ENCODE measurements at regions not wholly inside any gene's neighbourhood (a gene's known extent, or its start where the extent isn't known, plus 50 kb on each side); places are given as distances from the start of the nearest gene placed in this dataset.

DNA sequence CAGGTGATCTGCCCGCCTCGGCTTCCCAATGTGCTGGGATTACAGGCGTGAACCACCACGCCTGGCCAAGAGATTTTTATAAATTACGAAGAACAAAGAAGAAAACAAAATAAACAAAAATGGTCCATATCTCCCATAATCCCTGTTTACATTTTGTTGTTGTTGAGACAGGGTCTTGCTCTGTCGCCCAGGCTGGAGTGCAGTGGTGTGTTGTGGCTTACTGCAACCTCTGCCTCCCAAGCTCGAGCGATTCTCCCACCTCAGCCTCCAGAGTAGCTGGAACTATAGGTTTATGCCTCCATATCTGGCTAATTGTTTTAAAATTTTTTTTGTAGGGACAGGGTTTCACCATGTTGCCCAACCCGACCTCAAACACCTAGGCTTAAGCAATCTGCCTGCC, 156.1 kb downstream of the ZNF664 start:
- H3F3A ChIP-seq (ENCODE audit: low read depth) = peaks cover 15% of the 10 kb centered on the region
- H3K4me3 ChIP-seq = no peak overlapping the region
- peaks cover 14% of the 10 kb centered on the region for H3K4me1 ChIP-seq
- no peak overlapping the region for H3K27ac Mint-ChIP-seq
- TF ChIP-seq, protein P1, sequence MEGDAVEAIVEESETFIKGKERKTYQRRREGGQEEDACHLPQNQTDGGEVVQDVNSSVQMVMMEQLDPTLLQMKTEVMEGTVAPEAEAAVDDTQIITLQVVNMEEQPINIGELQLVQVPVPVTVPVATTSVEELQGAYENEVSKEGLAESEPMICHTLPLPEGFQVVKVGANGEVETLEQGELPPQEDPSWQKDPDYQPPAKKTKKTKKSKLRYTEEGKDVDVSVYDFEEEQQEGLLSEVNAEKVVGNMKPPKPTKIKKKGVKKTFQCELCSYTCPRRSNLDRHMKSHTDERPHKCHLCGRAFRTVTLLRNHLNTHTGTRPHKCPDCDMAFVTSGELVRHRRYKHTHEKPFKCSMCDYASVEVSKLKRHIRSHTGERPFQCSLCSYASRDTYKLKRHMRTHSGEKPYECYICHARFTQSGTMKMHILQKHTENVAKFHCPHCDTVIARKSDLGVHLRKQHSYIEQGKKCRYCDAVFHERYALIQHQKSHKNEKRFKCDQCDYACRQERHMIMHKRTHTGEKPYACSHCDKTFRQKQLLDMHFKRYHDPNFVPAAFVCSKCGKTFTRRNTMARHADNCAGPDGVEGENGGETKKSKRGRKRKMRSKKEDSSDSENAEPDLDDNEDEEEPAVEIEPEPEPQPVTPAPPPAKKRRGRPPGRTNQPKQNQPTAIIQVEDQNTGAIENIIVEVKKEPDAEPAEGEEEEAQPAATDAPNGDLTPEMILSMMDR (IDR thresholded peaks at IDR 0.05) = no peak
- TF ChIP-seq EZH2 (IDR thresholded peaks at IDR 0.05) (no peak), EZH2phosphoT487 (IDR thresholded peaks at IDR 0.05) (no peak)
- H3K9me3 Mint-ChIP-seq = peaks cover 2% of the 10 kb centered on the region
- no peak overlapping the region for H3K27ac ChIP-seq
- H3K27me3 Mint-ChIP-seq (ENCODE audit: insufficient read depth, low read depth) = peaks cover 2% of the 10 kb centered on the region
- DNase-seq (ENCODE audit: low spot score) = no peak
- H3K4me2 ChIP-seq = no peak overlapping the region
- no peaks in the 10 kb centered on the region for H3K27me3 ChIP-seq
- H4K20me1 ChIP-seq (ENCODE audit: low read depth) = no peaks in the 10 kb centered on the region
- no peaks in the 10 kb centered on the region for H3K36me3 ChIP-seq
- H3K9ac ChIP-seq = no peak overlapping the region
- H3K4me1 Mint-ChIP-seq = peaks cover 46% of the 10 kb centered on the region
- no peak overlapping the region for H3K4me3 Mint-ChIP-seq
- H2AFZ ChIP-seq (replicated peaks) = no peak overlapping the region
- no peaks in the 10 kb centered on the region for H3K36me3 Mint-ChIP-seq
- no peaks in the 10 kb centered on the region for H3K79me2 ChIP-seq (ENCODE audit: low read depth)
- H3K9me3 ChIP-seq (ENCODE audit: low read depth) = no peaks in the 10 kb centered on the region

DNA sequence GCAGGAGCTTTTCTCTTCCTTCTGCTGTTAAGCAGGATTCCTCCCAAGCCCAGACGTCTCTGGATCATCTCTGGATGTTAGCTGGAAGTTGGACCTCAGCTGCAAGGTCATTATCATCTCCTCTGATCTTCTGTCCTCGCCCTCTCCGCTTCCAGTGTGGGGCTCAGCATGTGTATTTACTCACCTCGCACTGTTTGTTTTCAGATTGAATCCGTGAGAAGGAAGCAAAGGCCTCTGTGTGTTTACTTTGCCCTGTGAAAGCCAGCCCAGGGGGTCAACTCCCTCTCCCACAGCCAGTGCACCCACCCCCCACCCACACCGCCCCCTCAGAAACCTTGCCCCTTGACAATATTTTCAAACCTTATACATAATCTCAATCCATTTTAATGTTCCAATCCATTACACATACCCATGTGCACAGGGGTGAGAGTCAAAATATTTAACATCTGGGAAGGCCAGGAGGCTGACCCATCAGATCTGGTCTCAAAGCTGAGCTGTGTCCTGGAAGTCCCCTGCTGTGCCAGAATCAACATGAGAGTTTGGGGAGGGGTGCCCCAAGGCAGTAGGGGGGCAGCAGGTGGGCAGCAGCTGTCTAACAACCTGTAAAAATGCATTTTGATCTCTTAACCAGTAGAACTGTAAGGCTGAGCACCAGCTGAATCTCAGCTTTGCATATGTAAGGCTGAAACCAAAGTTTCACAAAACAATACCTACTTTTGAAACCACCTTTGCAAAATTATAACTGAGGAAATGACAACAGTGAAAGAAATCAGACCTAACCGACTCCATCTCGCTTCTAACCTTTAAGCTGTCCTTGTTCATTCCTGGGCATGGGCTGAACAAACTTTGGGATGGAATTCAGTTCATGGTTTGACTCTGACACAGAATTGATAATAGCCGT, 157.9 kb downstream of the ZNF664 start:
- Histone ChIP-seq H3K4me3 (no peak overlapping the region), H3K9ac (no peak overlapping the region), H3K9me3 (ENCODE audit: low read depth) (no peaks in the 10 kb centered on the region), H3K27ac (no peak overlapping the region), H3K36me3 (no peaks in the 10 kb centered on the region), H3F3A (ENCODE audit: low read depth) (peaks cover 15% of the 10 kb centered on the region), H4K20me1 (ENCODE audit: low read depth) (no peaks in the 10 kb centered on the region), H3K27me3 (no peaks in the 10 kb centered on the region), H3K79me2 (ENCODE audit: low read depth) (no peaks in the 10 kb centered on the region), H3K4me1 (peaks cover 14% of the 10 kb centered on the region), H3K4me2 (no peak overlapping the region), H2AFZ (replicated peaks) (no peak overlapping the region)
- Mint-ChIP-seq H3K27ac (peak overlapping the region; percentile 51), H3K9me3 (peaks cover 2% of the 10 kb centered on the region), H3K36me3 (no peaks in the 10 kb centered on the region), H3K4me1 (peaks cover 34% of the 10 kb centered on the region), H3K4me3 (no peak overlapping the region), H3K27me3 (ENCODE audit: insufficient read depth, low read depth) (peaks cover 5% of the 10 kb centered on the region)
- no peak for DNase-seq (ENCODE audit: low spot score)
- TF ChIP-seq EZH2phosphoT487 (IDR thresholded peaks at IDR 0.05) = no peak
- TF ChIP-seq, protein P1 (IDR thresholded peaks at IDR 0.05) = no peak
- TF ChIP-seq EZH2 (IDR thresholded peaks at IDR 0.05) = no peak

GRCh38 chr12:124131659-124132058, 158.6 kb downstream of the ZNF664 start:
- H3K9me3 Mint-ChIP-seq = peaks cover under 1% of the 10 kb centered on the region

More at GRCh38 chr12:124131659-124132058, 158.6 kb downstream of the ZNF664 start:
- Mint-ChIP-seq H3K4me3 (peak overlapping the region; percentile 48), H3K36me3 (no peaks in the 10 kb centered on the region), H3K4me1 (peaks cover 31% of the 10 kb centered on the region), H3K27me3 (ENCODE audit: insufficient read depth, low read depth) (peaks cover 5% of the 10 kb centered on the region), H3K27ac (peak overlapping the region; percentile 54)
- H3K4me2 ChIP-seq = no peak overlapping the region
- TF ChIP-seq EZH2phosphoT487 (IDR thresholded peaks at IDR 0.05) (no peak), EZH2 (IDR thresholded peaks at IDR 0.05) (no peak)
- TF ChIP-seq, protein P1 (IDR thresholded peaks at IDR 0.05) = no peak
- no peak overlapping the region for H3K9ac ChIP-seq
- no peak for DNase-seq (ENCODE audit: low spot score)
- H4K20me1 ChIP-seq (ENCODE audit: low read depth) = no peaks in the 10 kb centered on the region
- H3K36me3 ChIP-seq = no peaks in the 10 kb centered on the region
- no peaks in the 10 kb centered on the region for H3K27me3 ChIP-seq
- H3K79me2 ChIP-seq (ENCODE audit: low read depth) = no peaks in the 10 kb centered on the region
- H3F3A ChIP-seq (ENCODE audit: low read depth) = peaks cover 15% of the 10 kb centered on the region
- H3K27ac ChIP-seq = no peak overlapping the region
- no peak overlapping the region for H3K4me3 ChIP-seq
- peaks cover 14% of the 10 kb centered on the region for H3K4me1 ChIP-seq
- H3K9me3 ChIP-seq (ENCODE audit: low read depth) = no peaks in the 10 kb centered on the region
- no peak overlapping the region for H2AFZ ChIP-seq (replicated peaks)

All from neural progenitor cell (in vitro differentiated cells).